SK-N-SH treated with all-trans-retinoic acid at 6 μM for 48 hours (cell line): ENCODE measurements at regions not wholly inside any gene's neighbourhood (a gene's known extent, or its start where the extent isn't known, plus 50 kb on each side); places are given as distances from the start of the nearest gene placed in this dataset.

Experiments
- ATAC-seq: fragments of 200-7000 bp; cut with Tn5 transposase; 3 replicates; pipeline ENCODE4 v1.9.1; 2020; ENCODE audit warnings: mild to moderate bottlenecking, moderate library complexity
- ARNTL ChIP-seq: fragments of 450-650 bp; formaldehyde crosslinking; IDR thresholded peaks from 2 replicates; pipeline ENCODE4 v1.5.0; 2020; ENCODE audit warnings: low read depth, mild to moderate bottlenecking, moderate library complexity, borderline replicate concordance
- BACH2 ChIP-seq: fragments of 250-450 bp; sonication (Bioruptor Pico); IDR thresholded peaks from 2 replicates; pipeline ENCODE4 v1.9.0; 2021; ENCODE audit warnings: mild to moderate bottlenecking, borderline replicate concordance
- CREB5 ChIP-seq: fragments of 250-450 bp; sonication (Bioruptor Pico); IDR thresholded peaks from 2 replicates; pipeline ENCODE4 v1.5.1; 2020; ENCODE audit warnings: low read depth, mild to moderate bottlenecking, moderate library complexity
- CSDC2 ChIP-seq: fragments of 250-450 bp; sonication (Bioruptor Pico); IDR thresholded peaks from 2 replicates; pipeline ENCODE4 v1.5.0; 2020; ENCODE audit warnings: mild to moderate bottlenecking, moderate library complexity
- CSRNP3 ChIP-seq: fragments of 250-450 bp; sonication (Bioruptor Pico); IDR thresholded peaks from 2 replicates; pipeline ENCODE4 v1.5.1; 2021; ENCODE audit warnings: mild to moderate bottlenecking, moderate library complexity
- ISL1 ChIP-seq: fragments of 250-450 bp; sonication (Bioruptor Pico); IDR thresholded peaks from 2 replicates; pipeline ENCODE4 v2.1.2; 2022; ENCODE audit warnings: mild to moderate bottlenecking, moderate library complexity
- OSR1 ChIP-seq: fragments of 250-450 bp; sonication (Bioruptor Pico); IDR thresholded peaks from 2 replicates; pipeline ENCODE4 v1.8.0; 2022; ENCODE audit warnings: moderate library complexity, mild to moderate bottlenecking, inconsistent platforms
- PATZ1 ChIP-seq: fragments of 250-450 bp; sonication (Bioruptor Pico); IDR thresholded peaks from 2 replicates; pipeline ENCODE4 v1.8.0; 2020; ENCODE audit warnings: mild to moderate bottlenecking, moderate library complexity, borderline replicate concordance
- POU6F1 ChIP-seq: fragments of 250-450 bp; sonication (Bioruptor Pico); IDR thresholded peaks from 2 replicates; pipeline ENCODE4 v1.8.0; 2021; ENCODE audit warnings: low read depth, mild to moderate bottlenecking, moderate library complexity, borderline replicate concordance
- PPARA ChIP-seq: fragments of 250-450 bp; sonication (Bioruptor Pico); IDR thresholded peaks from 2 replicates; pipeline ENCODE4 v1.5.0; 2020; ENCODE audit warnings: mild to moderate bottlenecking, borderline replicate concordance
- SNAI2 ChIP-seq: fragments of 250-450 bp; sonication (Bioruptor Pico); IDR thresholded peaks from 2 replicates; pipeline ENCODE4 v1.5.0; 2020; ENCODE audit warnings: mild to moderate bottlenecking, moderate library complexity
- TCF4 ChIP-seq: fragments of 250-450 bp; sonication (Bioruptor Pico); IDR thresholded peaks from 2 replicates; pipeline ENCODE4 v1.8.0; 2021; ENCODE audit warnings: mild to moderate bottlenecking, moderate library complexity, borderline replicate concordance
- TOX ChIP-seq: fragments of 250-450 bp; sonication (Bioruptor Pico); IDR thresholded peaks from 2 replicates; pipeline ENCODE4 v1.8.0; 2021; ENCODE audit warnings: mild to moderate bottlenecking, moderate library complexity, borderline replicate concordance
- TSHZ2 ChIP-seq: fragments of 250-450 bp; sonication (Bioruptor Pico); IDR thresholded peaks from 2 replicates; pipeline ENCODE4 v1.5.0; 2020; ENCODE audit warnings: mild to moderate bottlenecking, moderate library complexity
- ZC3H10 ChIP-seq: fragments of 250-450 bp; sonication (Bioruptor Pico); IDR thresholded peaks from 2 replicates; pipeline ENCODE4 v1.5.1; 2021; ENCODE audit warnings: mild to moderate bottlenecking, moderate library complexity
- ZFP3 ChIP-seq: fragments of 250-450 bp; sonication (Bioruptor Pico); IDR thresholded peaks from 2 replicates; pipeline ENCODE4 v1.5.0; 2020; ENCODE audit warnings: mild to moderate bottlenecking, moderate library complexity
- ZFP30 ChIP-seq: fragments of 450-650 bp; formaldehyde crosslinking; IDR thresholded peaks from 2 replicates; pipeline ENCODE4 v1.5.0; 2022; ENCODE audit warnings: mild to moderate bottlenecking, moderate library complexity
- ZNF565 ChIP-seq: fragments of 450-650 bp; formaldehyde crosslinking; conservative IDR thresholded peaks from 2 replicates; pipeline ENCODE4 v1.5.0; 2020; ENCODE audit warnings: low read depth, mild to moderate bottlenecking, moderate library complexity
- ZNF70 ChIP-seq: fragments of 450-650 bp; formaldehyde crosslinking; IDR thresholded peaks from 2 replicates; pipeline ENCODE4 v1.5.0; 2020; ENCODE audit warnings: mild to moderate bottlenecking, moderate library complexity
- ZNF8 ChIP-seq: fragments of 450-650 bp; formaldehyde crosslinking; IDR thresholded peaks from 2 replicates; pipeline ENCODE4 v1.5.0; 2020; ENCODE audit warnings: mild to moderate bottlenecking, moderate library complexity

- TF ChIP-seq POU6F1 (no peak), CREB5 (CRISPR knock-in tag) (no peak), ISL1 (CRISPR knock-in tag) (no peak), CSDC2 (CRISPR knock-in tag) (no peak), TCF4 (no peak), ZC3H10 (no peak), ARNTL (CRISPR knock-in tag) (no peak), SNAI2 (CRISPR knock-in tag) (no peak), OSR1 (CRISPR knock-in tag) (no peak), CSRNP3 (CRISPR knock-in tag) (no peak), TOX (no peak), ZFP30 (no peak), ZFP3 (no peak), ZNF8 (CRISPR knock-in tag) (no peak)
- ATAC-seq = no peak
These were observed 76.1 kb upstream of the GPR6 start for GRCh38 chr6:109901976-109902375.

GRCh38 chr6:109902870-109903269, 75.2 kb upstream of the GPR6 start:
- ATAC-seq = no peak
- TF ChIP-seq CSDC2 (CRISPR knock-in tag) (no peak), ZNF70 (no peak), ZFP3 (no peak), BACH2 (no peak), TSHZ2 (no peak), ZC3H10 (no peak), CREB5 (CRISPR knock-in tag) (no peak), ISL1 (CRISPR knock-in tag) (no peak), PATZ1 (CRISPR knock-in tag) (no peak), TOX (no peak), PPARA (CRISPR knock-in tag) (no peak), ZNF565 (CRISPR knock-in tag) (no peak), OSR1 (CRISPR knock-in tag) (no peak)

GRCh38 chr6:109910571-109910970, 67.5 kb upstream of the GPR6 start:
- TF ChIP-seq TSHZ2 (0 out of 2 replicates have a peak, but pooled peaks have one; percentile 11), TCF4 (no peak)
- no peak for ATAC-seq
